PC-9 (cell line): ENCODE measurements at regions not wholly inside any gene's neighbourhood (a gene's known extent, or its start where the extent isn't known, plus 50 kb on each side); places are given as distances from the start of the nearest gene placed in this dataset.

Experiments
- CTCF ChIP-seq: fragments of 200-600 bp; sonication (generic); conservative IDR thresholded peaks from 2 replicates; pipeline ENCODE4 v1.6.1; 2017; ENCODE audit warnings: mixed run types, antibody characterized with exemption, mild to moderate bottlenecking, moderate library complexity
- EZH2 ChIP-seq: fragments of 200-600 bp; sonication (generic); IDR thresholded peaks from 2 replicates; pipeline ENCODE4 v1.8.0; 2017; ENCODE audit warnings: antibody characterized with exemption, low read depth

- no peak for TF ChIP-seq CTCF
- TF ChIP-seq EZH2, result no peak
Observed at GRCh38 chr6:95354551-95354950, 222.8 kb upstream of the MANEA start.
